Activated CD4-positive, CD25-positive, alpha-beta regulatory T cell treated with anti-CD3 and anti-CD28 coated beads, Interleukin-2, amount 50 U/mL, for 16 hours (primary cell): ENCODE measurements at regions not wholly inside any gene's neighbourhood (a gene's known extent, or its start where the extent isn't known, plus 50 kb on each side); places are given as distances from the start of the nearest gene placed in this dataset.

Experiments used
- DNase-seq: peaks from one replicate; pipeline ENCODE4 v3.0.0-alpha.2; 2020; ENCODE audit warnings: low read depth, low spot score

- no peak for DNase-seq
Measured at GRCh38 chr20:60892095-60892813, 359.8 kb upstream of the CDH4 start.

- no peak for DNase-seq
Measured at GRCh38 chr20:60894091-60894490, 358.0 kb upstream of the CDH4 start.

- no peak for DNase-seq
Measured at GRCh38 chr20:60895363-60896079, 356.5 kb upstream of the CDH4 start.

- DNase-seq = no peak
Measured at GRCh38 chr20:60897976-60898375, 354.1 kb upstream of the CDH4 start.

GRCh38 chr20:60899320-60899719, 352.7 kb upstream of the CDH4 start:
- DNase-seq = no peak

- no peak for DNase-seq
Measured at GRCh38 chr20:60900618-60901017, 351.4 kb upstream of the CDH4 start.

- DNase-seq = no peak
Measured at GRCh38 chr20:60901831-60902230, 350.2 kb upstream of the CDH4 start.

GRCh38 chr20:60903325-60903971, 348.6 kb upstream of the CDH4 start:
- DNase-seq = no peak

GRCh38 chr20:60904730-60905129, 347.3 kb upstream of the CDH4 start:
- no peak for DNase-seq

GRCh38 chr20:60905919-60906318, 346.1 kb upstream of the CDH4 start:
- no peak for DNase-seq

GRCh38 chr20:60906555-60906954, 345.5 kb upstream of the CDH4 start:
- DNase-seq = no peak

- no peak for DNase-seq
Measured at GRCh38 chr20:60913298-60913697, 338.8 kb upstream of the CDH4 start.

GRCh38 chr20:60921022-60921622, 330.9 kb upstream of the CDH4 start:
- DNase-seq = no peak

- DNase-seq = no peak
Measured at GRCh38 chr20:60926831-60927230, 325.2 kb upstream of the CDH4 start.

- DNase-seq = no peak
Measured at GRCh38 chr20:60928341-60928740, 323.7 kb upstream of the CDH4 start.

GRCh38 chr20:60930023-60930790, 321.9 kb upstream of the CDH4 start:
- DNase-seq = no peak

- DNase-seq = no peak
Measured at GRCh38 chr20:60931696-60932095, 320.4 kb upstream of the CDH4 start.

GRCh38 chr20:60934724-60935123, 317.3 kb upstream of the CDH4 start:
- DNase-seq = no peak

- no peak for DNase-seq
Measured at GRCh38 chr20:60935971-60936370, 316.1 kb upstream of the CDH4 start.

GRCh38 chr20:60937585-60937984, 314.5 kb upstream of the CDH4 start:
- no peak for DNase-seq

- DNase-seq = no peak
Measured at GRCh38 chr20:60941379-60941778, 310.7 kb upstream of the CDH4 start.

GRCh38 chr20:60947819-60948218, 304.2 kb upstream of the CDH4 start:
- no peak for DNase-seq
